ENCODE measurements at regions not wholly inside any gene's neighbourhood (a gene's known extent, or its start where the extent isn't known, plus 50 kb on each side); places are given as distances from the start of the nearest gene placed in this dataset.

DNA sequence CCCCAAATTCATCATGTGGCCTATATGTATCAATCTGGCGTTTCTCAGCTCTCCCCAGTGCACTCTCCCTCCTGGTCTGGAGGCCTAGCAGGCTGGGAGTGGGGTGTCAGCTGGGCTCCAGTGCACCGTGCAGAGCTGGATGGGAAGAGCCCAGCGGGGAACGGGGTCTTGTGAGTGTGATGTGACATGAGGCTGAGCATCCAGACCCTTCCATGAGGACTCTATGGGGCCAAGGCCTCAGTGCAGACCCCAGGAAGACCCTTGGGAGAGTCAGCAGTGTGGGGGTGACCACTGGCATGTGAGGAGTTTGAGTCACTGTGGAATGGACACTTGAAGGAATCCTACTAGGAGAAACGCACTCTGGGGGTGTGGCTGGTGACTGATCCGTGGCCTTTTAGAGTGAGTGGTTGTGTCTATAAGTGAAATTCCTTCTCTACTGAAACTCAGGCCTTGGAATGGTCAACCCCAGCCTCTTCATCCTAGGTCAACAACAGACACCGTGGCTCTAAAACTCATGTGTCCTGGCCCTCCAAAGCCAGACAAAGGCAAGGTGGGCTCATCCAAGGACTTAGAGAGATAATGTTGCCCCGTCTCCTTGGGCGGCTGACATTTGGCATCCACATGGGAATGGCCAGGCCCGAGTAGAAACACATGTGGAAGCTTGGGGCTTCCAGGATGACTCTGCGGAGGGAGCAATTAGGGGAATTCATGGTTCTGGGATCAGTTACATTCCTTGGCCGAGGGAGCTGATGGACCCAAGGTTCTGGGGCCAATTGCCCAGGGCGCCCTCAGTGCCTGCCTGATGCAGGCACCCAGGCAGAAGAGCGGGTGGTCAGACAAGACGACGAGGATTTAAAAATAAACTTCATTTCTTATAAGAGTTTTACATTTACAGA is 156.0 kb upstream of the TWIST2 start:
- H3K4me3 ChIP-seq = no peak overlapping the region
- TF ChIP-seq EP300 (IDR thresholded peaks at IDR 0.05) (no peak), POLR2A (IDR thresholded peaks at IDR 0.05) (no peak)
- TF ChIP-seq, protein P1, sequence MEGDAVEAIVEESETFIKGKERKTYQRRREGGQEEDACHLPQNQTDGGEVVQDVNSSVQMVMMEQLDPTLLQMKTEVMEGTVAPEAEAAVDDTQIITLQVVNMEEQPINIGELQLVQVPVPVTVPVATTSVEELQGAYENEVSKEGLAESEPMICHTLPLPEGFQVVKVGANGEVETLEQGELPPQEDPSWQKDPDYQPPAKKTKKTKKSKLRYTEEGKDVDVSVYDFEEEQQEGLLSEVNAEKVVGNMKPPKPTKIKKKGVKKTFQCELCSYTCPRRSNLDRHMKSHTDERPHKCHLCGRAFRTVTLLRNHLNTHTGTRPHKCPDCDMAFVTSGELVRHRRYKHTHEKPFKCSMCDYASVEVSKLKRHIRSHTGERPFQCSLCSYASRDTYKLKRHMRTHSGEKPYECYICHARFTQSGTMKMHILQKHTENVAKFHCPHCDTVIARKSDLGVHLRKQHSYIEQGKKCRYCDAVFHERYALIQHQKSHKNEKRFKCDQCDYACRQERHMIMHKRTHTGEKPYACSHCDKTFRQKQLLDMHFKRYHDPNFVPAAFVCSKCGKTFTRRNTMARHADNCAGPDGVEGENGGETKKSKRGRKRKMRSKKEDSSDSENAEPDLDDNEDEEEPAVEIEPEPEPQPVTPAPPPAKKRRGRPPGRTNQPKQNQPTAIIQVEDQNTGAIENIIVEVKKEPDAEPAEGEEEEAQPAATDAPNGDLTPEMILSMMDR (IDR thresholded peaks at IDR 0.05) = no peak
- no peak overlapping the region for H3K27ac ChIP-seq
- H3K36me3 ChIP-seq = no peaks in the 10 kb centered on the region
- no peaks in the 10 kb centered on the region for H3K9me3 ChIP-seq
- WGBS, 2 donors = 78 to 82% methylated on average over 15 to 16 of the region's 16 CpGs
- peaks cover 0 to 23% (median 3%) of the 10 kb centered on the region in 4 donors for H3K4me1 ChIP-seq
- DNase-seq (ENCODE audit: low spot score in 2 of 2) = no peak
- no peaks in the 10 kb centered on the region for H3K27me3 ChIP-seq

DNA sequence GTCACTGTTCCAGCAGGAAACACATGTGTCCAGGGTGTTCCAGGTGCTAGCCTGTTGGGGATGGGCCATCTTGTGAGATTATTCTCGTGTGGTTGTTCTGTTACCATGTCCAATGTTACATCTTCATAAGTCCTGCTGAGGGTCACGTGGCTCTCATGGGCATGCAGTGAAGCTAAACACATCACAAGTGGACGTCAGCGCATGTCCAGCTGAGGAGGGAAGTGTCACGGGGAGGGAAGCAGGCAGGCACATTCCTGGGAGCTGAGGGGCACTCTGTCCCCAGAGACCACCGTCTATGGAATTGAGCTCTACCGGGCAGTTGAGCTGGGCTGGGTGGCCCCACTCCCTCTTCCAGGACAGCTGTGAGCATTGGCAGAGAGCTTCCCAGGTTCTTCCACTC is 155.3 kb upstream of the TWIST2 start:
- Histone ChIP-seq H3K27me3 (no peaks in the 10 kb centered on the region), H3K36me3 (no peaks in the 10 kb centered on the region), H3K4me1 (peaks cover 0 to 23% (median 3%) of the 10 kb centered on the region in 4 donors), H3K9me3 (no peaks in the 10 kb centered on the region), H3K4me3 (no peak overlapping the region), H3K27ac (no peak overlapping the region)
- 75 to 85% methylated on average over 7 of the region's 7 CpGs for WGBS, 2 donors
- TF ChIP-seq, protein P1 (IDR thresholded peaks at IDR 0.05) = no peak
- TF ChIP-seq EP300 (IDR thresholded peaks at IDR 0.05) = no peak
- no peak for TF ChIP-seq POLR2A (IDR thresholded peaks at IDR 0.05)
- no peak for DNase-seq (ENCODE audit: low spot score in 2 of 2)

DNA sequence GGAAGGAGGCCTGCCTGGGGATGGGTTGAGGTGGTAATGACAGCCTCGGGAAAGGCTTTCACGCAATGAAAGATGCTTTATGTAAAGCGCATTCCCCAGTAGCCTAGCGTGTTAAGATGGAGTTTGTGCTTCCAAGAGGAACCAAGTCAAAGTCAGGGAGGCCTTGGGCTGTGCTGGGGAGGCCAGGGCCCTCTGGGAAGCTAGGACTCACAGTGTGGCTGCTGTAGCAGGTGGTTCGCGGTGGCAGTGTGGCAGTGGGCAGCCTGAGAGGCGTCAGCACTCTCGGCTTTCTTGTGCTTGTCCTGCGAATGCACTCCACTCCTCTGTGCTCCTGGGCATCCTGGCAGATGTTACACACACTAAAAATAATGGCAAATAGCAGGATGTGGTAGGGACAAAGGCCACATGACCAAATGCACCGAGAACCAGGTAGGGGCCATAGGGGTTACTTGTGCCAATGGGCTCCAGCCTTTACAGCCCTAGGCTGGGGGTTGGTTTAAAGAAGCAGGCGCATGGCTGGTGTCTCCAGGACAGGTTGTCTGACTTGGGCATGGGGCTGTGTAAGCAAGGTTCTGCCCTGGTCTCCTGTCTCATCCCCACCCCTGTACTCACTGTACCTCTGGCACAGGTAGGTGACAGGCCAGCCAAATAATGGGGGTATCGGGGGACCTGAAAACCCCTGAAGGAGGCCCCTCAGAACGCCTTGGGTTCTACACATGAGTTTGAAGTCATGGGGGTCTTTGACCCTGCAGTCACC is 154.4 kb upstream of the TWIST2 start:
- no peak overlapping the region for H3K4me3 ChIP-seq
- peaks cover 0 to 23% (median 3%) of the 10 kb centered on the region in 4 donors for H3K4me1 ChIP-seq
- no peaks in the 10 kb centered on the region for H3K27me3 ChIP-seq
- H3K27ac ChIP-seq = no peak overlapping the region
- DNase-seq (ENCODE audit: low spot score in 2 of 2) = no peak
- no peaks in the 10 kb centered on the region for H3K9me3 ChIP-seq
- H3K36me3 ChIP-seq = no peaks in the 10 kb centered on the region
- WGBS, 2 donors = 77 to 86% methylated on average over 13 of the region's 13 CpGs
- TF ChIP-seq POLR2A (IDR thresholded peaks at IDR 0.05) = no peak
- TF ChIP-seq, protein P1 (IDR thresholded peaks at IDR 0.05) = no peak
- no peak for TF ChIP-seq EP300 (IDR thresholded peaks at IDR 0.05)

DNA sequence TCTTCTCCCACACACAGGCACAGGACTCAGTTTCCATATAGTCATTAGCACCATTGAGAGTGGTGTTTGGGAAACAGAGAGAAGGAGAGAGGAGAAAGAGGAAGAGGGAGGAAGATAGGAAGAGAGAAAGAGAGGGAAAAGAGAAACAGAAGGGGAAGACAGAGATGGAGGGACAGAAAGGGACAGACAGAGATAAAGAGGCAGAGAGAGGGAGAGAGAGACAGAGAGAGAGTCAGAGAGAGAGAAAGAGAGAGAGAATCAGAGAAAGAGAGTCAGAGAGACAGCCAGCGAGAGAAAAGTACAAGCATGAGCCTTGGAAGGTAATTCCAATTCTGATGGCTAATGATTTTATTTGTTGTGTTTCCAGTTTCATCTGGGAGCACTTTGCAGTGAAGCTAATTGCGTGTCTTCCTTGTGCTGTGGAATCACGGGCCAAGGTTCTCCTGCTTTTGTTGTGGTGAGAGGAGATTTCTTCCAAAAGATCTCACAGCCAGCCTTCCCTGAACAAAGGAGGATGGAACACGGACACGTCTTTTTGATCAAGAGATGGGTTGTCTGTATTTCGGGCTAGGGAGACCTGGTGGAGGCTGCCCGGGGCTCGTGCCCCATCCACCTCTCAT is 153.6 kb upstream of the TWIST2 start:
- peaks cover 0 to 23% (median 3%) of the 10 kb centered on the region in 4 donors for H3K4me1 ChIP-seq
- no peaks in the 10 kb centered on the region for H3K36me3 ChIP-seq
- no peaks in the 10 kb centered on the region for H3K27me3 ChIP-seq
- 84 to 88% methylated on average over 8 of the region's 8 CpGs for WGBS, 2 donors
- DNase-seq (ENCODE audit: low spot score in 2 of 2) = no peak
- no peaks in the 10 kb centered on the region for H3K9me3 ChIP-seq
- no peak overlapping the region for H3K27ac ChIP-seq
- no peak overlapping the region for H3K4me3 ChIP-seq
- TF ChIP-seq, protein P1 (IDR thresholded peaks at IDR 0.05) = no peak
- TF ChIP-seq POLR2A (IDR thresholded peaks at IDR 0.05) (no peak), EP300 (IDR thresholded peaks at IDR 0.05) (no peak)

Measured in tibial nerve (tissue), 4 donors.